ENCODE measurements at regions not wholly inside any gene's neighbourhood (a gene's known extent, or its start where the extent isn't known, plus 50 kb on each side); places are given as distances from the start of the nearest gene placed in this dataset.

- Histone ChIP-seq H3K9me2 (replicated peaks; ENCODE audit: insufficient read depth, low read length) (no peaks in the 10 kb centered on the region), H3K36me3 (replicated peaks; ENCODE audit: insufficient read depth, low read length) (no peaks in the 10 kb centered on the region), H3K27ac (ENCODE audit: low read length) (no peak overlapping the region), H2AFZ (ENCODE audit: low read length) (no peak overlapping the region), H3K79me2 (ENCODE audit: low read length) (no peaks in the 10 kb centered on the region), H3F3A (ENCODE audit: insufficient read depth, low read length) (no peaks in the 10 kb centered on the region), H4K20me1 (ENCODE audit: insufficient read depth, low read length) (no peaks in the 10 kb centered on the region), H3K4me2 (ENCODE audit: low read depth, low read length) (no peak overlapping the region), H3K4me3 (ENCODE audit: low read length) (no peak overlapping the region), H3K9ac (ENCODE audit: low read length) (no peak overlapping the region), H3K27me3 (replicated peaks; ENCODE audit: insufficient read depth, low read length) (no peaks in the 10 kb centered on the region), H3K4me1 (ENCODE audit: low read length) (no peaks in the 10 kb centered on the region), H3K9me3 (replicated peaks; ENCODE audit: insufficient read depth, low read length) (no peaks in the 10 kb centered on the region)
- no peak for DNase-seq
- TF ChIP-seq EZH2phosphoT487 (IDR thresholded peaks at IDR 0.05; ENCODE audit: low read length) (no peak), EZH2 (optimal IDR thresholded peaks at IDR 0.05; ENCODE audit: low read depth, low read length) (no peak)
These were observed 501.8 kb upstream of the TMPO start for GRCh38 chr12:98013560-98013959.

GRCh38 chr12:98018836-98019235 lies 496.6 kb upstream of the TMPO start:
- Histone ChIP-seq H3K27me3 (replicated peaks; ENCODE audit: insufficient read depth, low read length) (no peaks in the 10 kb centered on the region), H3K4me1 (ENCODE audit: low read length) (no peaks in the 10 kb centered on the region), H3K4me3 (ENCODE audit: low read length) (no peak overlapping the region), H3K36me3 (replicated peaks; ENCODE audit: insufficient read depth, low read length) (no peaks in the 10 kb centered on the region), H4K20me1 (ENCODE audit: insufficient read depth, low read length) (no peaks in the 10 kb centered on the region), H3K9ac (ENCODE audit: low read length) (no peak overlapping the region), H2AFZ (ENCODE audit: low read length) (no peak overlapping the region), H3F3A (ENCODE audit: insufficient read depth, low read length) (no peaks in the 10 kb centered on the region), H3K27ac (ENCODE audit: low read length) (no peak overlapping the region), H3K9me3 (replicated peaks; ENCODE audit: insufficient read depth, low read length) (no peaks in the 10 kb centered on the region), H3K79me2 (ENCODE audit: low read length) (no peaks in the 10 kb centered on the region), H3K9me2 (replicated peaks; ENCODE audit: insufficient read depth, low read length) (no peaks in the 10 kb centered on the region), H3K4me2 (ENCODE audit: low read depth, low read length) (no peak overlapping the region)
- no peak for TF ChIP-seq EZH2phosphoT487 (IDR thresholded peaks at IDR 0.05; ENCODE audit: low read length)
- TF ChIP-seq EZH2 (optimal IDR thresholded peaks at IDR 0.05; ENCODE audit: low read depth, low read length) = no peak
- no peak for TF ChIP-seq CTCF (IDR thresholded peaks at IDR 0.05; ENCODE audit: low read length)
- no peak for DNase-seq

- Histone ChIP-seq H3K27ac (ENCODE audit: low read length) (no peak overlapping the region), H3K9ac (ENCODE audit: low read length) (no peak overlapping the region), H3F3A (ENCODE audit: insufficient read depth, low read length) (no peaks in the 10 kb centered on the region), H3K4me1 (ENCODE audit: low read length) (no peaks in the 10 kb centered on the region), H3K4me3 (ENCODE audit: low read length) (no peak overlapping the region), H3K27me3 (replicated peaks; ENCODE audit: insufficient read depth, low read length) (no peaks in the 10 kb centered on the region), H3K9me3 (replicated peaks; ENCODE audit: insufficient read depth, low read length) (no peaks in the 10 kb centered on the region), H2AFZ (ENCODE audit: low read length) (no peak overlapping the region), H3K4me2 (ENCODE audit: low read depth, low read length) (no peak overlapping the region), H3K36me3 (replicated peaks; ENCODE audit: insufficient read depth, low read length) (no peaks in the 10 kb centered on the region), H4K20me1 (ENCODE audit: insufficient read depth, low read length) (no peaks in the 10 kb centered on the region), H3K79me2 (ENCODE audit: low read length) (no peaks in the 10 kb centered on the region), H3K9me2 (replicated peaks; ENCODE audit: insufficient read depth, low read length) (no peaks in the 10 kb centered on the region)
- TF ChIP-seq EZH2 (optimal IDR thresholded peaks at IDR 0.05; ENCODE audit: low read depth, low read length) (no peak), CTCF (IDR thresholded peaks at IDR 0.05; ENCODE audit: low read length) (no peak), EZH2phosphoT487 (IDR thresholded peaks at IDR 0.05; ENCODE audit: low read length) (no peak)
- no peak for DNase-seq
These were observed 495.0 kb upstream of the TMPO start for GRCh38 chr12:98020376-98020775.

- no peaks in the 10 kb centered on the region for H3K4me1 ChIP-seq (ENCODE audit: low read length)
- no peak overlapping the region for H3K9ac ChIP-seq (ENCODE audit: low read length)
- H3K27ac ChIP-seq (ENCODE audit: low read length) = no peak overlapping the region
- H2AFZ ChIP-seq (ENCODE audit: low read length) = no peak overlapping the region
- H3K36me3 ChIP-seq (replicated peaks; ENCODE audit: insufficient read depth, low read length) = no peaks in the 10 kb centered on the region
- H3K27me3 ChIP-seq (replicated peaks; ENCODE audit: insufficient read depth, low read length) = no peaks in the 10 kb centered on the region
- H3K4me3 ChIP-seq (ENCODE audit: low read length) = no peak overlapping the region
- no peaks in the 10 kb centered on the region for H3F3A ChIP-seq (ENCODE audit: insufficient read depth, low read length)
- TF ChIP-seq EZH2 (optimal IDR thresholded peaks at IDR 0.05; ENCODE audit: low read depth, low read length) (no peak), CTCF (IDR thresholded peaks at IDR 0.05; ENCODE audit: low read length) (no peak), EZH2phosphoT487 (IDR thresholded peaks at IDR 0.05; ENCODE audit: low read length) (no peak)
- no peaks in the 10 kb centered on the region for H3K9me3 ChIP-seq (replicated peaks; ENCODE audit: insufficient read depth, low read length)
- H3K9me2 ChIP-seq (replicated peaks; ENCODE audit: insufficient read depth, low read length) = no peaks in the 10 kb centered on the region
- H4K20me1 ChIP-seq (ENCODE audit: insufficient read depth, low read length) = no peaks in the 10 kb centered on the region
- H3K79me2 ChIP-seq (ENCODE audit: low read length) = no peaks in the 10 kb centered on the region
- DNase-seq = no peak
- H3K4me2 ChIP-seq (ENCODE audit: low read depth, low read length) = no peak overlapping the region
These were observed 492.4 kb upstream of the TMPO start for GRCh38 chr12:98022961-98023360.
